ENCODE measurements at regions not wholly inside any gene's neighbourhood (a gene's known extent, or its start where the extent isn't known, plus 50 kb on each side); places are given as distances from the start of the nearest gene placed in this dataset.

DNA sequence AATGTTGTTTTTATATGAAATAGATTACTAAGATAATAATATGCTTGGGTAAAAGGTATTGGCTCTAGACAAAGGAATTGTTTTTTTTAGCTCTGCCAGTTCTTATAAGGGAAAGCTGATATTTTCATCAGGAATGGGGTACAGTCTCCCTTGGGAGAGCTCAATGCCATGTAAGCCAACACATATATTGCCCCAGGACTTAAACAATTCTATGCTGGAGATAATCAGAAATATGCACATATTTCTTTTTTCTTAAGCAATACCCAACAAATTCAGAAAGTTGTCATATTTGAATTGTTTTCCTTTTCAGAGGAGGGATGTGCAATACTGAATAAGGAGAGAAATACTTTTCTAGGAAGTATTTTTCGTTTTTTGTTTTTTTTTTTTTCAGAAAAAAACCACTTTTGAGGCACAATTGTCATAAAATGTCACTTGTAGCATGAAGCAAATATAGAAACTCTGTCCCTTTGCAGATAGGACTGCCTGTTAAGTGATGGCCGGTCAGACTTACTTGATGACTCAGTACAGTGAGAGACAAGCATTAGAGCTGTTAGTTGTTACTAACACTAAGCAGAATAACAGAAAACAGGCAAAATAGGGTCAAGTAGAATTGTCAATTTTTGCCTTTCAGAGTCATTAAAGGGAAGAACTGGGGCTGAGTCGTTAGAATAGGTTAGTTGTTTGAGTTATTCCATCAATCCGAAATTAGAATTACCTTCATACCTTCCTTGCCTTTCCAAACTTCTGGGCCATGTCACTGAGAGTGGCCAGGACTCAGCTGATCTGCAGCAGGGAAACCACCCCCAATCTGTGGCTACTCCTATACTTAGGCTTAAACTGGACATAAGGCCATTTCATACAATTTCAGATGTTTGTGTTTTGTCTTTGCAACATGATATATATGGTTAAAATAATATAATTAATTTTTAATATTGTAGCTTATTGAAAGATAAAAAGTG is 168.1 kb downstream of the SLC38A4 start:
- no peak for TF ChIP-seq CTCF (IDR thresholded peaks at IDR 0.05)
- TF ChIP-seq GABPA (IDR thresholded peaks at IDR 0.05; ENCODE audit: low read depth), result no peak
- TF ChIP-seq MXI1 (IDR thresholded peaks at IDR 0.05; ENCODE audit: low read depth, low read length), result no peak
- TF ChIP-seq, protein P1, sequence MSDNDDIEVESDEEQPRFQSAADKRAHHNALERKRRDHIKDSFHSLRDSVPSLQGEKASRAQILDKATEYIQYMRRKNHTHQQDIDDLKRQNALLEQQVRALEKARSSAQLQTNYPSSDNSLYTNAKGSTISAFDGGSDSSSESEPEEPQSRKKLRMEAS (IDR thresholded peaks at IDR 0.05; ENCODE audit: low read depth), result no peak
- peak; percentile 63 for TF ChIP-seq FOSL2 (IDR thresholded peaks at IDR 0.05; ENCODE audit: borderline replicate concordance, low read depth)
- TF ChIP-seq FOXJ3 (CRISPR knock-in tag; IDR thresholded peaks at IDR 0.05), result no peak
- TF ChIP-seq RFX5 (IDR thresholded peaks at IDR 0.05; ENCODE audit: low read length), result no peak
- TF ChIP-seq NFIC (IDR thresholded peaks at IDR 0.05; ENCODE audit: borderline replicate concordance), result no peak
- no peak for TF ChIP-seq REST (IDR thresholded peaks at IDR 0.05; ENCODE audit: low read depth, low read length)
- TF ChIP-seq CHD2 (IDR thresholded peaks at IDR 0.05; ENCODE audit: low read length, partially characterized antibody), result no peak
- TF ChIP-seq RAD21 (IDR thresholded peaks at IDR 0.05; ENCODE audit: low read length), result no peak
